NB4 (cell line): ENCODE measurements at regions not wholly inside any gene's neighbourhood (a gene's known extent, or its start where the extent isn't known, plus 50 kb on each side); places are given as distances from the start of the nearest gene placed in this dataset.

Experiments used
- DNase-seq: peaks from one replicate; pipeline ENCODE4 v3.0.0; 2010; ENCODE audit warnings: low read depth
- H3K4me3 ChIP-seq: one replicate; pipeline ENCODE4 v1.5.1; 2011; ENCODE audit warnings: mild to moderate bottlenecking, low read depth, low read length, moderate library complexity
- MAX ChIP-seq: IDR thresholded peaks from 2 replicates; pipeline ENCODE4 v1.6.1; 2011; ENCODE audit warnings: low read depth, low read length
- MYC ChIP-seq: IDR thresholded peaks from 2 replicates; pipeline ENCODE4 v1.6.1; 2011; ENCODE audit warnings: low read depth, low read length
- POLR2A ChIP-seq: IDR thresholded peaks from 2 replicates; pipeline ENCODE4 v1.6.1; 2011; ENCODE audit warnings: mild to moderate bottlenecking; ENCODE audit not compliant: insufficient read length; ENCODE audit errors: extremely low read depth
- TF ChIP-seq, protein P1 (sequence below): IDR thresholded peaks from one replicate; pipeline ENCODE4 v1.5.1; 2012; ENCODE audit warnings: low read depth, low read length

GRCh38 chr7:131967216-131967730, 410.8 kb upstream of the PODXL start:
- H3K4me3 ChIP-seq = no peak overlapping the region
- DNase-seq = no peak
- TF ChIP-seq POLR2A (no peak), MAX (no peak), MYC (no peak)
- TF ChIP-seq, protein P1, sequence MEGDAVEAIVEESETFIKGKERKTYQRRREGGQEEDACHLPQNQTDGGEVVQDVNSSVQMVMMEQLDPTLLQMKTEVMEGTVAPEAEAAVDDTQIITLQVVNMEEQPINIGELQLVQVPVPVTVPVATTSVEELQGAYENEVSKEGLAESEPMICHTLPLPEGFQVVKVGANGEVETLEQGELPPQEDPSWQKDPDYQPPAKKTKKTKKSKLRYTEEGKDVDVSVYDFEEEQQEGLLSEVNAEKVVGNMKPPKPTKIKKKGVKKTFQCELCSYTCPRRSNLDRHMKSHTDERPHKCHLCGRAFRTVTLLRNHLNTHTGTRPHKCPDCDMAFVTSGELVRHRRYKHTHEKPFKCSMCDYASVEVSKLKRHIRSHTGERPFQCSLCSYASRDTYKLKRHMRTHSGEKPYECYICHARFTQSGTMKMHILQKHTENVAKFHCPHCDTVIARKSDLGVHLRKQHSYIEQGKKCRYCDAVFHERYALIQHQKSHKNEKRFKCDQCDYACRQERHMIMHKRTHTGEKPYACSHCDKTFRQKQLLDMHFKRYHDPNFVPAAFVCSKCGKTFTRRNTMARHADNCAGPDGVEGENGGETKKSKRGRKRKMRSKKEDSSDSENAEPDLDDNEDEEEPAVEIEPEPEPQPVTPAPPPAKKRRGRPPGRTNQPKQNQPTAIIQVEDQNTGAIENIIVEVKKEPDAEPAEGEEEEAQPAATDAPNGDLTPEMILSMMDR = no peak

DNA sequence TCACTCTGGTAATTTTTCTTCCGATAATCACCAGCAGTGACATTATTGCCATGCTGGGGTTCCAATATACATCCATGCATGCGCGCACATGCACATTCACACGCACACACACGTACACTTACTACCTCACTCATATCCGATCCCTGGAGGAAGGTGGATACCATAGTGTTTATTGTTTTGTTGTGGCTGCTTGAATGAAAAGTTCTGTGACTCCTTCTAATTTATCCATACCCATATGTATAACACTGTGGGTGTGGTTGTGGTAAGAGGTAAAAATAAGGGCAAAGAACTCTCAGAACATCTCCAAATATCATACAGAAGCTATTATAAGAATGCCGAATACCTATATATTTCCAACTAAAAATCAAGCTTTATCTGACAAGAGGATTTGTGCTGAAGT, 407.8 kb upstream of the PODXL start:
- no peak for DNase-seq
- no peak for TF ChIP-seq MYC
- TF ChIP-seq MAX = no peak
- TF ChIP-seq, protein P1 = no peak
- no peak overlapping the region for H3K4me3 ChIP-seq

DNA sequence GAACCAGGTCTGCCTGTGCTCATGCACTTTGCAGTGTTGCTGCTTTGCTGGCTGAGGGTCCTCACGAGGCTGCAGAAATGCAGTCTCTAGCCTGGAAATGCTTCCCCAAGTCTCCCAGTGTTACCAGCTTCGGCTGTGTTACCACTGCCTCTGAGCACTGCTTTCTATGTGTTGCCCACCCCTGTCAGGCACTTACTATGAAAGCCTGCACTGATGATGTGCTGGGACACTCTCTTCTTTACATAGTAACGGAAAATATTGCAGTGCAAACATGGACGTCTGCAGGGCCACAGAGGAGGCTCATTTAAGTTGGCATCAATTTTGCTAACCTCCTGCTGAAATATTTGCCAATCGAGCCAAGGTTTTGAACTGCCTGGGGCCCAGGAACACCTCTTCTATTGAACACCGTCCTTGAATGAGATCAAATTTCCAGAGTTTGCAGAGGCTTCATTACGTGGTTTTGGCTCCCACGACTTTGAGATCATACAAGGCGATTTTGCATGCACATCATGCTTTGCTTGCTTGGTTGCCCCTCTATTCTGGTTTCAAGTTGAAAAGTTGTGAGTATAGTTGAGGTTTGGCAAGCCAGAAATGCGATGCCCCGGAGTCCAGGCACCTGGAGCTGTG, 404.7 kb upstream of the PODXL start:
- TF ChIP-seq MAX (no peak), MYC (no peak), POLR2A (no peak)
- TF ChIP-seq, protein P1 = no peak
- no peak overlapping the region for H3K4me3 ChIP-seq
- DNase-seq = no peak

GRCh38 chr7:131959106-131959812, 402.8 kb upstream of the PODXL start:
- DNase-seq = no peak
- TF ChIP-seq MYC = no peak
- no peak overlapping the region for H3K4me3 ChIP-seq

DNA sequence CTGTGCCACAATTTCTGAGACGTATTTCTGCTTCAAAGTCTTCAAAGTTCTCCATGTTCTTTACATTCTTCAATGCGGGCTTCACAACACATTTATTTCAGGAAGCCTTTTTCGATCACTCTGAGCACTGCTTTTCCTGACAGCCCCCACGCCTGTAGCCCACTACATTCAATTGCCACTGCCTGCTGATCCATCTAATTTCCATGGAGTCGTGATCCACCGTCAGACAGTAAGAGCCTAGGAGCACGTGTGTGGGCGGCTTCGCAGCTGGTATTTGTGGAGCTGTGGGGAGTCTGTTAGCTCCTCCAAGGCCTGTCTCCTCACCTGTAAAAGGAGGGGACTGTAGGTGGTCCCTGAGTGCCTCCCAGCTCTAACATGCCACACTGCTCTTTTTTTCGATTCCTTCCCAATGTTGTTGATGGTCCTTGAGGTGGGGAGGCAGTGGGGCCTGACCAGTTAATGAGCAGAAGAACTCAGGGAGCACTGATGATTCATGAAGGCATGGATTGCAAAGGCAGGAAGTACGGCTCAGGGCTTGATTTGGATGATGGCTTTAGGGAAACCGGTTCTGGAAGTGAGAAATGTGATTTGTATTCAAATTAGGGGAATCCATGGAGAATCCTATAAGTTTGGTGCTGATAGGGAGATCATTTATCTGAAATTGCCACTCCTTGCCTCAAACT, 401.1 kb upstream of the PODXL start:
- no peak overlapping the region for H3K4me3 ChIP-seq
- TF ChIP-seq, protein P1 = no peak
- TF ChIP-seq MAX (no peak), POLR2A (no peak), MYC (no peak)
- DNase-seq = no peak

- no peak for DNase-seq
- no peak overlapping the region for H3K4me3 ChIP-seq
- TF ChIP-seq MYC (no peak), MAX (no peak), POLR2A (no peak)
- TF ChIP-seq, protein P1 = no peak
Measured at GRCh38 chr7:131956864-131957263, 400.4 kb upstream of the PODXL start.
